Adipocyte (in vitro differentiated cells): ENCODE measurements at regions not wholly inside any gene's neighbourhood (a gene's known extent, or its start where the extent isn't known, plus 50 kb on each side); places are given as distances from the start of the nearest gene placed in this dataset.

Experiments
- DNase-seq: peaks from one replicate; pipeline ENCODE4 v3.0.0-alpha.2; 2015; ENCODE audit warnings: low read depth
- H3K27me3 ChIP-seq: replicated peaks from 2 replicates; pipeline ENCODE4 v1.7.0; 2013; ENCODE audit warnings: mild to moderate bottlenecking, low read length, moderate library complexity; ENCODE audit not compliant: control insufficient read depth, insufficient read depth
- H3K36me3 ChIP-seq: 2 replicates; pipeline ENCODE4 v1.7.0; 2013; ENCODE audit warnings: low read length, mild to moderate bottlenecking, moderate library complexity; ENCODE audit not compliant: control insufficient read depth, insufficient read depth, severe bottlenecking
- H3K4me1 ChIP-seq: 2 replicates; pipeline ENCODE4 v1.7.0; 2013; ENCODE audit warnings: mild to moderate bottlenecking, low read length, moderate library complexity; ENCODE audit not compliant: control insufficient read depth, insufficient read depth
- H3K4me3 ChIP-seq: 2 replicates; pipeline ENCODE4 v1.7.0; 2013; ENCODE audit warnings: mild to moderate bottlenecking, low read length, moderate library complexity
- H3K9ac ChIP-seq: 2 replicates; pipeline ENCODE4 v1.7.0; 2013; ENCODE audit warnings: mild to moderate bottlenecking, low read length, moderate library complexity
- H3K9me3 ChIP-seq: 2 replicates; pipeline ENCODE4 v1.7.0; 2013; ENCODE audit warnings: mild to moderate bottlenecking, low read length, moderate library complexity; ENCODE audit not compliant: control insufficient read depth

DNA sequence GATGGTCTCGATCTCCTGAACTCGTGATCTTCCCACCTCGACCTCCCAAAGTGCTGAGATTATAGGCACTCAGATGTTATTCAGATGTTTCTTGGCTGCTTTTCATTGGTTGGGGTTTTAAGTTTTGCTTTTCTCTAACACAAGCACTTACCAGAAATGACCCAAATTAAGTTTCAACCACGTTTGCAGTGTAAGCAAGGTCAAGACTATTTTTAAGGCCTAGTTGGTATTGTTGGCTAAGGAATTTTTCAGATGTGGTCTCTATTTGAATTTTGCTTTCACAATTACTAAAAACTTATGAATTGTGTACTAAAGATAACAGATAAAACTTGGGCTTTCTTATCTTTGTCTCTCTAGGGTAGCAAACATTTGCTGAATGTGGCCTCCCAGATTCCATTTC is 1756.9 kb upstream of the TENM3 start:
- H3K9ac ChIP-seq, result no peak overlapping the region
- H3K36me3 ChIP-seq, result no peaks in the 10 kb centered on the region
- no peak overlapping the region for H3K4me3 ChIP-seq
- DNase-seq, result no peak
- no peaks in the 10 kb centered on the region for H3K27me3 ChIP-seq
- H3K4me1 ChIP-seq, result no peaks in the 10 kb centered on the region
- H3K9me3 ChIP-seq, result no peaks in the 10 kb centered on the region

DNA sequence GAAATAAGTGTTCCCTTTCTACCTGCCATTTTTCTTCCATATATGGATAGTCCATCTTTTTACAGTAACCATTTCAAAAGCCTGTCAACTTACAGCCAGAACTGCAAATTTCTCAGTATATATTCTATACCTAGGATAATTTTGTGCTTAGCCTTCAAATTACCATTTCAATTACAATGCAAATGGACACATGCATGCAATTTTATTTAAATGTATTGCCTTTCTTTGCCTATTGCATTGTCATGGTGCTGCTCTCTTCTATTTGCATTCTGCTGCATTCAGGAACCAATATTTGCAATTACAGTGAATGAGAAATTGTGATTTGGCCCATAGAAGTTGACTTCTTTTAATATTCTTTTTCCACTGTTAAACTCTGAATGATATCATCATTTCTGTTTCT is 1753.4 kb upstream of the TENM3 start:
- Histone ChIP-seq H3K9me3 (no peaks in the 10 kb centered on the region), H3K9ac (no peak overlapping the region), H3K4me3 (no peak overlapping the region), H3K36me3 (no peaks in the 10 kb centered on the region), H3K4me1 (no peaks in the 10 kb centered on the region), H3K27me3 (no peaks in the 10 kb centered on the region)
- DNase-seq, result no peak

- Histone ChIP-seq H3K4me1 (no peaks in the 10 kb centered on the region), H3K36me3 (no peaks in the 10 kb centered on the region), H3K9me3 (no peaks in the 10 kb centered on the region), H3K4me3 (no peak overlapping the region), H3K9ac (no peak overlapping the region), H3K27me3 (no peaks in the 10 kb centered on the region)
- DNase-seq, result no peak
These were observed 1752.0 kb upstream of the TENM3 start for GRCh38 chr4:180491210-180491609.

DNA sequence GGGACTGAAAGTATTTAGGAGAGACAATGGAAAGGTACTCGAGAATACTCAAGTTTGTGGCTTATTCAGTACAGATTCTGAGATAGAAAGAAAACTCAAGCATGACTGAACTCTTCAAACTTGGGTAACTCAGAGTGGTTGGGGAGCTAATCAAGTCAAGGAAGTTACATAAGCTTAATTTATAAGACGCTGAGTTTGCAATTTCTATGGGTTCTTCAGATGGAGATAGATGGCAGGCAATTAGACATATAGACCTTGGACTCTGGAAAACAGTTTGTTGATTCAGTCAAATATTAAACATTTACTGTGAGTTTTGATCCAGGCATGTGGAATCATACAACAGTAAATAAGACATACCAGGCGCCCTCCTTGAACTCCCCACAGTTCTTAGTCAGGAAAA is 1749.9 kb upstream of the TENM3 start:
- H3K36me3 ChIP-seq, result no peaks in the 10 kb centered on the region
- no peak for DNase-seq
- no peaks in the 10 kb centered on the region for H3K27me3 ChIP-seq
- no peaks in the 10 kb centered on the region for H3K9me3 ChIP-seq
- no peak overlapping the region for H3K4me3 ChIP-seq
- H3K9ac ChIP-seq, result no peak overlapping the region
- H3K4me1 ChIP-seq, result no peaks in the 10 kb centered on the region

DNA sequence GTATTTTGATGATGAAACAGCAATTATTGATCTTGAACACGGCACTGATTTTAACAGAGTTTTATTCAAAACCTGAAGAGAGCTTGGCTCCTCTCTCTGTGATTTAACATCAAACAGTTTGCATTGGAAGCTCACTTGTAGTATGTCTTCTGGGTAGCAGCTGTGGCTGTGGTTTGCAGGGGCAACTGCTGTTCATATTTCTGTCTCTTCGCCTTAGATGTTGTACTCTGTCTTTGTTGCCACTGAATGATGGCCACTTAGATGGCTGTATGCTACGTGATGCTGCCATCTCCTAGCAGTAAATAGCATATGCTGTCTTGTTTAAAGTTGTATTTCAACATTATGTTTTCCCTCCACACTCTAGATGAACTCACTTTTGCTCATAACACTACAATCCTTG is 1743.0 kb upstream of the TENM3 start:
- no peaks in the 10 kb centered on the region for H3K27me3 ChIP-seq
- DNase-seq, result no peak

GRCh38 chr4:180512801-180513475 is 1730.3 kb upstream of the TENM3 start:
- Histone ChIP-seq H3K9me3 (no peaks in the 10 kb centered on the region), H3K36me3 (no peaks in the 10 kb centered on the region), H3K9ac (no peak overlapping the region), H3K4me3 (no peak overlapping the region), H3K4me1 (no peaks in the 10 kb centered on the region), H3K27me3 (no peaks in the 10 kb centered on the region)
- DNase-seq, result no peak

More for the DNA sequence above, 1743.0 kb upstream of the TENM3 start:
- Histone ChIP-seq H3K4me3 (no peak overlapping the region), H3K4me1 (no peaks in the 10 kb centered on the region), H3K9ac (no peak overlapping the region), H3K9me3 (no peaks in the 10 kb centered on the region), H3K36me3 (no peaks in the 10 kb centered on the region)

DNA sequence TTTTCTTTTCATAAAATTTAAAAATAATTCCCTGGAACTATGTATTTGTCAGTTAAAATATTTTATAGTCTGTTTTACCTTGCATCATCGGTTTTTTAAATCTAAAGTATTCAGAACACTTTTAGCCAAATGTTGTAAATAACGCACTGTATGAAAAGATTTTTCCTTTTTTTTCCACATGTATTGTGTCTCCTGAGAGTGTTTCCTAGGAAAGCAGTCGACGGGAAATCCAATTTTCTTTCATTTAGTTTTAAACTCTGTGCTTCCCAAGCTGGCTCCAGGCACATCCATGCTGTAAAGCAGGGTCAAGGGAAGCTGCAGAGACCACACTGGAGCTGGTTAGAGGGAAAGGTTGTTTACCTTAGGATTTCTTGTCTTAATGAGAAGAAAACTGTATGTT is 1724.3 kb upstream of the TENM3 start:
- Histone ChIP-seq H3K36me3 (no peaks in the 10 kb centered on the region), H3K9ac (no peak overlapping the region), H3K9me3 (no peaks in the 10 kb centered on the region), H3K27me3 (no peaks in the 10 kb centered on the region), H3K4me1 (no peaks in the 10 kb centered on the region), H3K4me3 (no peak overlapping the region)
- no peak for DNase-seq

GRCh38 chr4:180521181-180521580 is 1722.0 kb upstream of the TENM3 start:
- H3K27me3 ChIP-seq, result no peaks in the 10 kb centered on the region
- no peaks in the 10 kb centered on the region for H3K4me1 ChIP-seq
- H3K9ac ChIP-seq, result no peak overlapping the region
- no peaks in the 10 kb centered on the region for H3K9me3 ChIP-seq
- no peak for DNase-seq
- H3K4me3 ChIP-seq, result no peak overlapping the region
- no peaks in the 10 kb centered on the region for H3K36me3 ChIP-seq

GRCh38 chr4:180525523-180526077 is 1717.6 kb upstream of the TENM3 start:
- Histone ChIP-seq H3K4me3 (no peak overlapping the region), H3K36me3 (no peaks in the 10 kb centered on the region), H3K4me1 (no peaks in the 10 kb centered on the region), H3K27me3 (no peaks in the 10 kb centered on the region), H3K9ac (no peak overlapping the region), H3K9me3 (no peaks in the 10 kb centered on the region)
- DNase-seq, result no peak

DNA sequence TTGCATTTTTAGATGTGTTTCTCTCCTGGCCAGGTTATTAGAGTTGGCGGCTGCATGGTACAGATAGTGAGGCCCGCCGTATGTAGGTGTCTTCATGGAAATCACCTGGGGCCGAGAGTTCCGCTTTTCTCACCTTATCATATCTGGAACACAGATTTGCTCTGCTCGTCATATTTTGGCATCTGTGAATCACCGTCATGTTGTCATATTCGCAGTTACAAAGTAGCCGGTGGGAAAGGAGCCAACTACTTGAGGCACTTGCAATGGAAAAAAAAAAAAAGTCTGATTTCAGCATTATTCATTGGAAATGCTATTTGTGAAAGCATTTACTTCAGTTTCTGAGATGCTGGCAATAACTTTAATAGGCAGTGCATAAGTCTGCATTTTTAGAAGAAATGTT is 1715.2 kb upstream of the TENM3 start:
- no peaks in the 10 kb centered on the region for H3K4me1 ChIP-seq
- no peak overlapping the region for H3K4me3 ChIP-seq
- H3K9ac ChIP-seq, result no peak overlapping the region
- no peaks in the 10 kb centered on the region for H3K9me3 ChIP-seq
- H3K36me3 ChIP-seq, result no peaks in the 10 kb centered on the region
- no peak for DNase-seq
- no peaks in the 10 kb centered on the region for H3K27me3 ChIP-seq

- no peak for DNase-seq
- Histone ChIP-seq H3K27me3 (no peaks in the 10 kb centered on the region), H3K36me3 (no peaks in the 10 kb centered on the region), H3K9me3 (no peaks in the 10 kb centered on the region), H3K9ac (no peak overlapping the region), H3K4me1 (no peaks in the 10 kb centered on the region), H3K4me3 (no peak overlapping the region)
These were observed 1712.4 kb upstream of the TENM3 start for GRCh38 chr4:180530787-180531186.

DNA sequence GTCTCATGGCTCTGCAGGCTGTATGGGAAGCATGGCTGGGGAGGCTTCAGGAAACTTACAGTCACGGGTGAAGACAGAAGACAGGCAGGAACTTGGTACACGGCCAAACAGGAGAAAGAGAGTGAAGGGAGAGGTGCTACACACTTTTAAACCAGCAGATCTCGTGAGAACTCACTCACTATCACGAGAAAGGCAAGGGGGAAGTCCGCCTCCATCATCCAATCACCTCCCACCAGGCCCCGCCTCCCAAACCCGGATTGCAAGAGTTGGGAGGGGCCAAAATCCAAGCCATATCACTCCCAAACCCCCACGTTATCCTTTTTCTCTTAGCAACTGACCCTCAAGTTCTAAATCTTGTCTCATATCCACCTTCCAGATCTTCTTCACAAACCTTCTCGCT is 1710.5 kb upstream of the TENM3 start:
- H3K4me3 ChIP-seq, result no peak overlapping the region
- H3K9ac ChIP-seq, result no peak overlapping the region
- H3K36me3 ChIP-seq, result no peaks in the 10 kb centered on the region
- no peak for DNase-seq
- no peaks in the 10 kb centered on the region for H3K27me3 ChIP-seq
- no peaks in the 10 kb centered on the region for H3K4me1 ChIP-seq
- H3K9me3 ChIP-seq, result no peaks in the 10 kb centered on the region
